ENCODE measurements at regions not wholly inside any gene's neighbourhood (a gene's known extent, or its start where the extent isn't known, plus 50 kb on each side); places are given as distances from the start of the nearest gene placed in this dataset.

GRCh38 chr7:17441557-17441956 lies 143.1 kb downstream of the AHR start:
- H3K9me3 ChIP-seq (ENCODE audit: low read length), result peaks cover 17% of the 10 kb centered on the region
- in situ Hi-C loops (cut with HindIII; ENCODE audit: extremely low pct_ligation_motif_present, low pct_unique_long_range_greater_than_20kb), result no loop called here
- H3K79me2 ChIP-seq (ENCODE audit: insufficient read depth, low read length), result no peaks in the 10 kb centered on the region
- no peak for FAIRE-seq
- intact Hi-C loops (cut with micrococcal nuclease; ENCODE audit: unreplicated experiment), result no loop called here
- no peak overlapping the region for H3K9ac ChIP-seq (ENCODE audit: insufficient read depth, low read depth, low read length)
- H3K4me3 ChIP-seq (replicated peaks in 1 of 3; ENCODE audit: insufficient read depth in 1 of 3, low read depth in 2 of 3, low read length in 3 of 3), result no peak overlapping the region
- no peak overlapping the region for H3K27ac ChIP-seq (ENCODE audit: extremely low read length, insufficient read depth, low read length)
- POLR2A ChIA-PET, result no interaction called here
- no peak overlapping the region for H2AFZ ChIP-seq (ENCODE audit: low read length)
- TF ChIP-seq CEBPG (CRISPR knock-in tag; IDR thresholded peaks at IDR 0.05) (no peak), SALL2 (CRISPR knock-in tag; IDR thresholded peaks at IDR 0.05) (no peak), STAG1 (CRISPR knock-in tag; IDR thresholded peaks at IDR 0.05) (no peak), RBM22 (optimal IDR thresholded peaks at IDR 0.05; ENCODE audit: low read length) (no peak), KDM6A (CRISPR knock-in tag; IDR thresholded peaks at IDR 0.05; ENCODE audit: low read depth) (no peak), GMEB2 (CRISPR knock-in tag; IDR thresholded peaks at IDR 0.05; ENCODE audit: low read depth) (no peak), ATF6 (CRISPR knock-in tag; conservative IDR thresholded peaks at IDR 0.05) (no peak), HIC2 (CRISPR knock-in tag; IDR thresholded peaks at IDR 0.05; ENCODE audit: low read depth) (no peak), ISL2 (CRISPR knock-in tag; IDR thresholded peaks at IDR 0.05) (no peak)
- no peaks in the 10 kb centered on the region for H3K4me1 ChIP-seq (ENCODE audit: insufficient read depth, low read length)
- H3K4me2 ChIP-seq (ENCODE audit: low read depth, low read length), result no peak overlapping the region
- no peaks in the 10 kb centered on the region for H4K20me1 ChIP-seq (ENCODE audit: insufficient read depth, low read length)
- no peaks in the 10 kb centered on the region for H3K27me3 ChIP-seq (ENCODE audit: control insufficient read depth in 1 of 2, insufficient read depth in 2 of 2, low read length in 2 of 2)
- H3K36me3 ChIP-seq (replicated peaks in 1 of 2; ENCODE audit: control insufficient read depth in 1 of 2, insufficient read depth in 2 of 2, low read length in 2 of 2), result no peaks in the 10 kb centered on the region
- DNase-seq (ENCODE audit: low spot score), result no peak
- no TSS peak for BruUV-seq (replicated peaks)
- CTCF ChIA-PET (ENCODE audit: low intra/inter-chr PET ratio, low total read pairs), result no interaction called here
- no peak for ATAC-seq

Measured in HepG2 (cell line).